ENCODE measurements at regions not wholly inside any gene's neighbourhood (a gene's known extent, or its start where the extent isn't known, plus 50 kb on each side); places are given as distances from the start of the nearest gene placed in this dataset.

DNA sequence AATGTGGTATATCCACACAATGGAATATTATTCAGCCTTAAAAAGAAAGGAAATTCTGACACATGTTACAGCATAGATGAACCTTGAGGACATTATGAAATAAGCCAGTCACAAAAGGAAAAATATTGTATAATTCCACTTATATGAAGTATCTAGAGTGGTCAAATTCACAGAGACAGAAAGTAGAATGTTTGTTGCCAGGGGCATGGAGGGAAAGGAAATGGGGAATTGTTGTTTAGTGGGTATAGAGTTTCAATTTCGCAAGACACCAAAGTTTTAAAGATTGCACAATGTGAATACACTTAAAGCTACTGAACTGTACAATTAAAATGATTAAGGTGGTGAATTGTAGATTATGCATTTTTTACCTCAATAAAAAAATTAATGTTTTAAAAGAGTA lies 92.9 kb downstream of the TXNL1 start:
- H3K4me2 ChIP-seq (ENCODE audit: low read depth, low read length, poor library complexity, severe bottlenecking): no peak overlapping the region

DNA sequence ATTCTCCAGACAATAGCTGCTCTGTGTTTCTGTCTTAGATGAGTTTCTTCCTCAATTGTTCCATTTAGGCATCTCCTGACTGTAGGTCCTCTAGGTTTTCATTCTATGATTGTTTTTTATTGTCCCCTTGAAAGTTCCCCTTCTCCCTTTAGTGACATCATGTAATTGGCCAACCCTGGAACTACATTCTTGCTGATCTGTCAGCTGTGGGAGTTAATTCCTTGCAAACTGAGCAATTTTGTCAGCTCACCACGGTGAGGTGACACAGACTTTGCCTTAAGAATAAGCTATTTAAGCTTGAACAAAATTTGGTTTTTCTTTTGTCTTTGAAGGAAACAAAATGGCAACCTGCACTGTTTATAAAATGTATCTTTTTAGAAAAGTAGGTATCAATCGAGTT lies 95.9 kb downstream of the TXNL1 start:
- no peaks in the 10 kb centered on the region for H3K79me2 ChIP-seq (ENCODE audit: insufficient read depth, low read length)
- no peaks in the 10 kb centered on the region for H3F3A ChIP-seq (ENCODE audit: insufficient read depth)
- no peaks in the 10 kb centered on the region for H3K27me3 ChIP-seq (ENCODE audit: low read length)
- H3K9ac ChIP-seq (ENCODE audit: low read length): no peak overlapping the region
- H3K36me3 ChIP-seq (ENCODE audit: low read length): no peaks in the 10 kb centered on the region
- no peak overlapping the region for H3K27ac ChIP-seq (ENCODE audit: low read depth, low read length)
- TF ChIP-seq, protein P1, sequence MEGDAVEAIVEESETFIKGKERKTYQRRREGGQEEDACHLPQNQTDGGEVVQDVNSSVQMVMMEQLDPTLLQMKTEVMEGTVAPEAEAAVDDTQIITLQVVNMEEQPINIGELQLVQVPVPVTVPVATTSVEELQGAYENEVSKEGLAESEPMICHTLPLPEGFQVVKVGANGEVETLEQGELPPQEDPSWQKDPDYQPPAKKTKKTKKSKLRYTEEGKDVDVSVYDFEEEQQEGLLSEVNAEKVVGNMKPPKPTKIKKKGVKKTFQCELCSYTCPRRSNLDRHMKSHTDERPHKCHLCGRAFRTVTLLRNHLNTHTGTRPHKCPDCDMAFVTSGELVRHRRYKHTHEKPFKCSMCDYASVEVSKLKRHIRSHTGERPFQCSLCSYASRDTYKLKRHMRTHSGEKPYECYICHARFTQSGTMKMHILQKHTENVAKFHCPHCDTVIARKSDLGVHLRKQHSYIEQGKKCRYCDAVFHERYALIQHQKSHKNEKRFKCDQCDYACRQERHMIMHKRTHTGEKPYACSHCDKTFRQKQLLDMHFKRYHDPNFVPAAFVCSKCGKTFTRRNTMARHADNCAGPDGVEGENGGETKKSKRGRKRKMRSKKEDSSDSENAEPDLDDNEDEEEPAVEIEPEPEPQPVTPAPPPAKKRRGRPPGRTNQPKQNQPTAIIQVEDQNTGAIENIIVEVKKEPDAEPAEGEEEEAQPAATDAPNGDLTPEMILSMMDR (IDR thresholded peaks at IDR 0.05; ENCODE audit: insufficient read depth, low read length, poor library complexity, severe bottlenecking): no peak
- H3K9me2 ChIP-seq (replicated peaks; ENCODE audit: insufficient read depth, low read length): no peaks in the 10 kb centered on the region
- H4K20me1 ChIP-seq (ENCODE audit: low read depth, low read length): no peaks in the 10 kb centered on the region
- no peak overlapping the region for H2AFZ ChIP-seq (ENCODE audit: low read depth, low read length, severe bottlenecking)
- no peaks in the 10 kb centered on the region for H3K9me3 ChIP-seq (ENCODE audit: insufficient read depth, low read length)
- no peak overlapping the region for H3K4me3 ChIP-seq (ENCODE audit: insufficient read depth, low read length, poor library complexity, severe bottlenecking)
- H3K4me2 ChIP-seq (ENCODE audit: low read depth, low read length, poor library complexity, severe bottlenecking): no peak overlapping the region

More for the DNA sequence above, 92.9 kb downstream of the TXNL1 start:
- Histone ChIP-seq H3K9ac (ENCODE audit: low read length) (no peak overlapping the region), H3K9me2 (replicated peaks; ENCODE audit: insufficient read depth, low read length) (no peaks in the 10 kb centered on the region), H3K79me2 (ENCODE audit: insufficient read depth, low read length) (no peaks in the 10 kb centered on the region), H3K36me3 (ENCODE audit: low read length) (no peaks in the 10 kb centered on the region), H2AFZ (ENCODE audit: low read depth, low read length, severe bottlenecking) (no peak overlapping the region), H3F3A (ENCODE audit: insufficient read depth) (no peaks in the 10 kb centered on the region), H3K4me3 (ENCODE audit: insufficient read depth, low read length, poor library complexity, severe bottlenecking) (no peak overlapping the region), H3K9me3 (ENCODE audit: insufficient read depth, low read length) (no peaks in the 10 kb centered on the region), H3K27ac (ENCODE audit: low read depth, low read length) (no peak overlapping the region), H4K20me1 (ENCODE audit: low read depth, low read length) (no peaks in the 10 kb centered on the region), H3K27me3 (ENCODE audit: low read length) (no peaks in the 10 kb centered on the region)
- TF ChIP-seq EZH2phosphoT487 (conservative IDR thresholded peaks at IDR 0.05; ENCODE audit: low read length): no peak
- TF ChIP-seq, protein P1 (IDR thresholded peaks at IDR 0.05; ENCODE audit: insufficient read depth, low read length, poor library complexity, severe bottlenecking): no peak

DNA sequence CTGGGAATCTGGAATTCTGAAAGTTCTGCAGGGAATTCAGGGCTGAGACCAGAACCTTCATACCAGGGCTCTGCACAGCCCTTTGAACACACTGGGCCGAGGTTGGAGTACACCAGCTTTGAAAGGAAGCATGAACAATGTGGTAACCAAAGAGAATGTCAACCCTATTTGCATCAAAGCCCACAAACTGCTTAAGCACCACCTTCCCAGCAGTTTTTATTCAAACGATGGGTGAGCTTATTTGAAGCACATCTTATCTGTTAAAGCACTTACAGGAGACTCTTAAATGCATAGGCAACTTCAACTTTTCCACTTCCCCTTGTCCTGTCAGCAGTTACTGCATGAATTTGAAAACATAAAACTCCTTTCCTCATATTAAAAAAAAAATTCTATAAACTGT lies 96.6 kb downstream of the TXNL1 start:
- no peaks in the 10 kb centered on the region for H3K9me3 ChIP-seq (ENCODE audit: insufficient read depth, low read length)
- no peak overlapping the region for H3K4me2 ChIP-seq (ENCODE audit: low read depth, low read length, poor library complexity, severe bottlenecking)
- H3K36me3 ChIP-seq (ENCODE audit: low read length): no peaks in the 10 kb centered on the region
- no peak overlapping the region for H3K9ac ChIP-seq (ENCODE audit: low read length)
- H3K4me3 ChIP-seq (ENCODE audit: insufficient read depth, low read length, poor library complexity, severe bottlenecking): no peak overlapping the region
- no peaks in the 10 kb centered on the region for H3K79me2 ChIP-seq (ENCODE audit: insufficient read depth, low read length)
- H3K9me2 ChIP-seq (replicated peaks; ENCODE audit: insufficient read depth, low read length): no peaks in the 10 kb centered on the region
- no peaks in the 10 kb centered on the region for H3K27me3 ChIP-seq (ENCODE audit: low read length)
- H4K20me1 ChIP-seq (ENCODE audit: low read depth, low read length): no peaks in the 10 kb centered on the region
- H2AFZ ChIP-seq (ENCODE audit: low read depth, low read length, severe bottlenecking): no peak overlapping the region
- no peak overlapping the region for H3K27ac ChIP-seq (ENCODE audit: low read depth, low read length)
- TF ChIP-seq, protein P1 (IDR thresholded peaks at IDR 0.05; ENCODE audit: insufficient read depth, low read length, poor library complexity, severe bottlenecking): no peak
- no peak for TF ChIP-seq EZH2phosphoT487 (conservative IDR thresholded peaks at IDR 0.05; ENCODE audit: low read length)
- H3F3A ChIP-seq (ENCODE audit: insufficient read depth): no peaks in the 10 kb centered on the region

DNA sequence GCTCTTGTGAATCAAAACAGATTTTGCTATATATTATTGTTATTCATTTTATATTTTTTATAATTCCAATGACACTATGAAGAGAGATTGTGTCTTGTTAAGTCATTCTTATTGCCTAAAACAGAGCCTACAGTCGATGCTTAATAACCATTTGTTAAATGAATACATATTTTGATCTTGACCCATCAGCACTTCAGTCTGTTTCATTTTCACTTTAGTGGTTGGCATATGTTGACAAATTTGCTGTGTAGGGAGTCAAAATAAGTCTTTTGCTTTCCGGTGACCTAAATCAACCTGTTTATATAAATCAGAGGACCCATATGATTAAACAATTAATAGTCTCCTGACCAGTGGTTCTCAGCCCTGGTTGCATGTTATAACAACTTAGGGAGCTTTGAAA lies 97.1 kb downstream of the TXNL1 start:
- Histone ChIP-seq H4K20me1 (ENCODE audit: low read depth, low read length) (no peaks in the 10 kb centered on the region), H3K79me2 (ENCODE audit: insufficient read depth, low read length) (no peaks in the 10 kb centered on the region), H3F3A (ENCODE audit: insufficient read depth) (no peaks in the 10 kb centered on the region), H3K4me3 (ENCODE audit: insufficient read depth, low read length, poor library complexity, severe bottlenecking) (no peak overlapping the region), H3K27ac (ENCODE audit: low read depth, low read length) (no peak overlapping the region), H3K9me3 (ENCODE audit: insufficient read depth, low read length) (no peaks in the 10 kb centered on the region), H3K9me2 (replicated peaks; ENCODE audit: insufficient read depth, low read length) (no peaks in the 10 kb centered on the region), H3K27me3 (ENCODE audit: low read length) (no peaks in the 10 kb centered on the region), H3K36me3 (ENCODE audit: low read length) (no peaks in the 10 kb centered on the region), H3K9ac (ENCODE audit: low read length) (no peak overlapping the region), H2AFZ (ENCODE audit: low read depth, low read length, severe bottlenecking) (no peak overlapping the region), H3K4me2 (ENCODE audit: low read depth, low read length, poor library complexity, severe bottlenecking) (no peak overlapping the region)
- no peak for TF ChIP-seq EZH2phosphoT487 (conservative IDR thresholded peaks at IDR 0.05; ENCODE audit: low read length)
- TF ChIP-seq, protein P1 (IDR thresholded peaks at IDR 0.05; ENCODE audit: insufficient read depth, low read length, poor library complexity, severe bottlenecking): no peak

Data from SU-DHL-6 (cell line).